ENCODE measurements at regions not wholly inside any gene's neighbourhood (a gene's known extent, or its start where the extent isn't known, plus 50 kb on each side); places are given as distances from the start of the nearest gene placed in this dataset.

- no peak for TF ChIP-seq CTCF (conservative IDR thresholded peaks at IDR 0.05 in 1 of 2, IDR thresholded peaks at IDR 0.05 in 1 of 2; ENCODE audit: extremely low read depth in 1 of 2, insufficient read depth in 1 of 2, low read depth in 1 of 2, low read length in 2 of 2)
- TF ChIP-seq EZH2 (IDR thresholded peaks at IDR 0.05; ENCODE audit: borderline replicate concordance, low read length): no peak
Observed at GRCh38 chr6:11925805-11926204, 86.3 kb upstream of the HIVEP1 start.

Data from mammary epithelial cell (primary cell).